GM18858 (cell line): ENCODE measurements at regions not wholly inside any gene's neighbourhood (a gene's known extent, or its start where the extent isn't known, plus 50 kb on each side); places are given as distances from the start of the nearest gene placed in this dataset.

Experiments used
- ATAC-seq: cut with Tn5 transposase; IDR thresholded peaks from one replicate; pipeline ENCODE4 v1.9.1; 2021; ENCODE audit not compliant: unreplicated experiment

DNA sequence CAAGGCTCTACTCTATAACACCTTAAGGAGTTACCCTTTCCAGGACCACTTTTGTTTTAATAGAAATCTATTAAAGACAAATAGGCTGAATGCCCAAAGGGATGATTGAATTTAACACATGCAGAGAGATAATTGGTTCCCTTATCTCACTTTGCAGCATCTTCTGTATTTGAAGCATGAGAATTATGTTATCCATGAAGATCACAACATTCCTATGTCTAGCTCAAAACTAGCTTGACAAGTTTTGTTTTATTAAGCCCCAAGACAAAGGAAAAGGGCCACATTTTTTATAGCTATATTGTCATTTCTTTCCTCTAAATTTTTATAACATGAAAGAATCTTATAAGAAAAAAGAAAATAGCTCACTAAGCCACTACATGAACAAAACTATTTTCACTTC, 57.9 kb upstream of the FTMT start:
- ATAC-seq, result no peak

DNA sequence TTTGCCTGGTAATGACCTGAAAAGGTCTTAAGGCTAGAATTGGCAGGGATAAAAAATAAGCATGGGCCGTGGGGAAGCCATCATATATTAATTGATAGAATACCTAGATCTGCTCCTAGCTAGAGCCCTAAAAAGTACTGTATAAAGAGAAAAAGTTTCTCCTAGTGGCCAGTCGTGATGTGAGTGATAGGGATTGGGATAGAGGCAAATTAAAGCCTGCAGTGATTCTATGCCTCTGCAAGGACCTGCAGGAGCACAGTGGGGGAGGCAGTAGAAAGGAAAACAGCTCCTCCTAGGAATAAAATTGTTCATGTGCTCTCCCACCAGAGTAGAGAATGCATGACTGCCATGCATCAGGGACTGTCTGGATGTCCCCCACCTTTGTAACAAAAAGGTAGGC, 56.2 kb upstream of the FTMT start:
- ATAC-seq, result no peak

DNA sequence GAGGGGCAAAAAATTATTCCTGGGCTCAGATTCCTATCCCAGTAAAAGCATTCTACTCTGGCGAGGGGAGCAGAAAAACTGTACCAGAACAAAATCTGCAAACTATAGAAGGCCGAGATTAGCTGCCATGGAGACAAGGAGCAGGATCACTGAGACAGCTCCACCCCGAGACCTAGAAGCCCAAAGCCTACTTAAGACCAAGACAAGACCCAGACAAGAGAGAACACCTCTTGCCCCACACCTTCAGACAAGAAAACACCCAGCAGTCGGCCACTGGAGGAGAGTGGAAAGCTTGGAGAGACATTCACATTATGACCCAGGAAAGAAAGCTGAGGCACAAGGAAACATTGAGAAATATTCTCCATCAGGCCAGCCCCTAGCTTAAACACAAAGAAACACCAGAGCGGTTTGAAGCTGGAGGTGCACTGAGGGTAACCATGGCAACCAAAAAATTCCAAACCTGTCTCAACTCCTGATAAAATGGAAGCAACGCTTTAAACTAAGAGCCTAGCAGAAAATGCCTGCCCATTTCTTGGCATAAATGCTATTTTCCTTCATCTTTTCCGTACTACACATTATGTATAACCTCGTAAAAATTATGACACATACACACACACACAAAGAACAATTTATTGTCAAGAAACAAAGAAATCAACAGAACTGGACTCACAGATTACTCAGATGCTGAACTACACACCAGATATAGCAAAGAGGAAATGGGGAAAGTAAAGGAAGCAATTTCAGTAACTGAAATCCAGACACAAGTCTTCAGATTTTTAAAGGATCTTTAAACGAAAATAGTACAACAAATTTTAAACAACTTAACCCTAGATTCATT, 53.8 kb upstream of the FTMT start:
- ATAC-seq, result no peak
